8988T (cell line): ENCODE measurements at regions not wholly inside any gene's neighbourhood (a gene's known extent, or its start where the extent isn't known, plus 50 kb on each side); places are given as distances from the start of the nearest gene placed in this dataset.

Experiments used
- DNase-seq: peaks from one replicate; pipeline ENCODE4 v3.0.0; 2011

GRCh38 chr11:70537576-70538571 lies 139.5 kb downstream of the CTTN start:
- no peak for DNase-seq

- DNase-seq, result no peak
These were observed 140.5 kb downstream of the CTTN start for GRCh38 chr11:70538641-70539359.

- no peak for DNase-seq
These were observed 141.2 kb downstream of the CTTN start for GRCh38 chr11:70539360-70540095.

GRCh38 chr11:70540196-70540595 lies 141.9 kb downstream of the CTTN start:
- DNase-seq, result no peak

- DNase-seq, result no peak
These were observed 142.8 kb downstream of the CTTN start for GRCh38 chr11:70541176-70541575.

GRCh38 chr11:70541699-70542098 lies 143.4 kb downstream of the CTTN start:
- no peak for DNase-seq

- no peak for DNase-seq
These were observed 144.1 kb downstream of the CTTN start for GRCh38 chr11:70542406-70542805.

- DNase-seq, result no peak
These were observed 144.5 kb downstream of the CTTN start for GRCh38 chr11:70542811-70543210.

- no peak for DNase-seq
These were observed 145.3 kb downstream of the CTTN start for GRCh38 chr11:70543611-70544010.

- DNase-seq, result no peak
These were observed 145.9 kb downstream of the CTTN start for GRCh38 chr11:70544067-70544773.

GRCh38 chr11:70544774-70545609 lies 146.7 kb downstream of the CTTN start:
- no peak for DNase-seq

- DNase-seq, result no peak
These were observed 147.2 kb downstream of the CTTN start for GRCh38 chr11:70545610-70545912.

- no peak for DNase-seq
These were observed 148.0 kb downstream of the CTTN start for GRCh38 chr11:70546191-70546940.

- no peak for DNase-seq
These were observed 149.1 kb downstream of the CTTN start for GRCh38 chr11:70547386-70547785.

- DNase-seq, result no peak
These were observed 149.7 kb downstream of the CTTN start for GRCh38 chr11:70547821-70548670.

GRCh38 chr11:70548976-70549375 lies 150.6 kb downstream of the CTTN start:
- no peak for DNase-seq

- no peak for DNase-seq
These were observed 151.1 kb downstream of the CTTN start for GRCh38 chr11:70549386-70549785.

- DNase-seq, result no peak
These were observed 151.5 kb downstream of the CTTN start for GRCh38 chr11:70549796-70550195.

GRCh38 chr11:70550456-70551195 lies 152.3 kb downstream of the CTTN start:
- DNase-seq, result no peak
